GM21786 (cell line): ENCODE measurements at regions not wholly inside any gene's neighbourhood (a gene's known extent, or its start where the extent isn't known, plus 50 kb on each side); places are given as distances from the start of the nearest gene placed in this dataset.
"Not testable (repeated sequence)": the region's sequence is repeated elsewhere in the genome, so short reads cannot be mapped to it uniquely, and the experiment has no call there.

Source experiments
- ATAC-seq: cut with Tn5 transposase; IDR thresholded peaks from one replicate; pipeline ENCODE4 v1.9.1; 2021; ENCODE audit not compliant: unreplicated experiment

- ATAC-seq, result no peak
Observed at GRCh38 chrX:56125946-56126345, 106.2 kb upstream of the KLF8 start.

GRCh38 chrX:56130031-56130430, 102.1 kb upstream of the KLF8 start:
- ATAC-seq, result no peak

- no peak for ATAC-seq
Observed at GRCh38 chrX:56130436-56130835, 101.7 kb upstream of the KLF8 start.

- ATAC-seq, result not testable (repeated sequence)
Observed at GRCh38 chrX:56164135-56164534, 68.0 kb upstream of the KLF8 start.
